RWPE1 (cell line): ENCODE measurements at regions not wholly inside any gene's neighbourhood (a gene's known extent, or its start where the extent isn't known, plus 50 kb on each side); places are given as distances from the start of the nearest gene placed in this dataset.

Source experiments
- CTCF ChIA-PET: fragments of 350-600 bp; sonication (Branson Sonifier 250); formaldehyde crosslinking; extraction: SDS; loops from one replicate; lab custom pipeline; 2021; lab: Yijun Ruan, JAX
- POLR2A ChIA-PET: fragments of 400-600 bp; formaldehyde crosslinking; extraction: SDS; loops from one replicate; lab custom pipeline; 2020; ENCODE audit warnings: antibody characterized with exemption; ENCODE audit not compliant: low non-redundant PET; lab: Yijun Ruan, JAX
- DNase-seq: peaks from one replicate; pipeline ENCODE4 v3.0.0; 2012; ENCODE audit warnings: low spot score
- H3K27ac ChIP-seq: fragments of 450-650 bp; 2 replicates; pipeline ENCODE4 v1.5.1; 2017
- TF ChIP-seq, protein P1 (sequence below): fragments of 450-650 bp; conservative IDR thresholded peaks from 2 replicates; pipeline ENCODE4 v1.5.1; 2017; ENCODE audit warnings: low read depth, mild to moderate bottlenecking

DNA sequence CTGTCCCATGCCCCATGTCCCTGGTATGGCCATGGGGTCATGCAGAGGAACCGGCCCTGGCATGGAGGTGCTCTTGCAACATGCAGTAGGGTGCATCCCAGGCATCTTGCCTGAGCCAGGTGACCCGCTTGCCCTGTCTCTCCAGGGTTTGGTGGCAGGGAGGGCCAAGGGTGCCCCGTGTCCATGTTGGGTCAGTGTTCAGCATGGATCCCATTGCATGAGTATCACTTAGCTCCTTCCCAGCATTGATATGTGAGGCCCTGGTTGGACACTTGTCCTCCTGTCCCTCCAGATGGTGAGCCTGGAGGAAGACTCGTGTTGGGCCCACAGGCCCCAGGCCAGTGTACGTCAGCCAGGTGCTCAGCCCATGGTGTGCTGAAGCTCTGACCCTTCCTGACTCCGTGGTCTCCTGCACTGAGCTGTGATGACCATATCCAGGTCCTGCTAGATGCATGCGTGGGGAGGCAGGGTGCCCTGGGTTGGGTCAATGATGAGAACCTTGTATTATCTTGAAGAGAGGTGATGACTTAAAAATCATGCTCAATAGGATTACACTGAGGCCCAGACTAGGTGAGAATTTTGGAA, 205.0 kb downstream of the UBE3A start:
- no peak overlapping the region for H3K27ac ChIP-seq
- DNase-seq, result no peak
- TF ChIP-seq, protein P1, sequence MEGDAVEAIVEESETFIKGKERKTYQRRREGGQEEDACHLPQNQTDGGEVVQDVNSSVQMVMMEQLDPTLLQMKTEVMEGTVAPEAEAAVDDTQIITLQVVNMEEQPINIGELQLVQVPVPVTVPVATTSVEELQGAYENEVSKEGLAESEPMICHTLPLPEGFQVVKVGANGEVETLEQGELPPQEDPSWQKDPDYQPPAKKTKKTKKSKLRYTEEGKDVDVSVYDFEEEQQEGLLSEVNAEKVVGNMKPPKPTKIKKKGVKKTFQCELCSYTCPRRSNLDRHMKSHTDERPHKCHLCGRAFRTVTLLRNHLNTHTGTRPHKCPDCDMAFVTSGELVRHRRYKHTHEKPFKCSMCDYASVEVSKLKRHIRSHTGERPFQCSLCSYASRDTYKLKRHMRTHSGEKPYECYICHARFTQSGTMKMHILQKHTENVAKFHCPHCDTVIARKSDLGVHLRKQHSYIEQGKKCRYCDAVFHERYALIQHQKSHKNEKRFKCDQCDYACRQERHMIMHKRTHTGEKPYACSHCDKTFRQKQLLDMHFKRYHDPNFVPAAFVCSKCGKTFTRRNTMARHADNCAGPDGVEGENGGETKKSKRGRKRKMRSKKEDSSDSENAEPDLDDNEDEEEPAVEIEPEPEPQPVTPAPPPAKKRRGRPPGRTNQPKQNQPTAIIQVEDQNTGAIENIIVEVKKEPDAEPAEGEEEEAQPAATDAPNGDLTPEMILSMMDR, result no peak
- CTCF ChIA-PET, result no interaction called here
- POLR2A ChIA-PET, result no interaction called here

DNA sequence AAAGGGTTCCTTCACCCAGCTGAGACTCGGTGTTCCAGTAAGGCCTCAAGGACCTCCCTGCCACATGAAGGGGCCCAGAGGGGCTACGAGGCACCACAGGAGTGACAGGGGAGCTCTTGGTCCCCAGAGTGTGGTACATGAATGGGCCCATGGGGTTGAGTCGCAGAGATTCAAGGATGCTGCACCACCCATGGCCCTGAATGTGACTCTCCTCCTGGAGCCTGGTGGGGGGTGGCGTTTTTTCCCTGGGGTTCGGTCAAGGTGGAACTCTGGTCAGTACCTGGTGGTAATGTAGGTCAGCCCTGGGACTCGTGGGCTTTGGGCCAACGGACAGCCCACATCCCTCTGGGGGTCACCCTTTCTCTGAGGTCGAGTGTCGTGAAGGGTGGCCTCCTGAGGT, 204.0 kb downstream of the UBE3A start:
- no peak for DNase-seq
- CTCF ChIA-PET, result no interaction called here
- TF ChIP-seq, protein P1, result no peak
- H3K27ac ChIP-seq, result no peak overlapping the region
- POLR2A ChIA-PET, result no interaction called here

DNA sequence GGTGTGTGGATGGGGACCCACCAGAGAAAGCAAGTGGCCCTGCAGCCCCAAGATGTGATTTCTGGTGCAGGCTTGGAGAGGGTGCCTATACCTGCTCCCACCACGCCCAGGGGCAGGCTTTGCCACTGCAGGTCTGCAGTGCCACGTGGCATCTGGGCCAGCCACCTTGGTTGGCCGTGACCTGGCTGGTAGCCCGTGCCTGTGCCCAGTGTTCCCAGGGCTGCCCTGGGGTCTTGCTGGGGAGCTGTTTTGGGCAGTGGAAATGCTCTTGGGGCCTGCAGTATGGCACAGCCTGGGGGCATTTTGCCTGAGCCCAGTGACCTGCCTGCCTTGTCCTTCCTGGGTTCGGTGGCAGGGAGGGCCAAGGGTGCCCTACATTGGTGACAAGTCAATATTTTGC, 203.4 kb downstream of the UBE3A start:
- DNase-seq, result no peak
- POLR2A ChIA-PET, result no interaction called here
- TF ChIP-seq, protein P1, result no peak
- H3K27ac ChIP-seq, result no peak overlapping the region
- CTCF ChIA-PET, result no interaction called here

DNA sequence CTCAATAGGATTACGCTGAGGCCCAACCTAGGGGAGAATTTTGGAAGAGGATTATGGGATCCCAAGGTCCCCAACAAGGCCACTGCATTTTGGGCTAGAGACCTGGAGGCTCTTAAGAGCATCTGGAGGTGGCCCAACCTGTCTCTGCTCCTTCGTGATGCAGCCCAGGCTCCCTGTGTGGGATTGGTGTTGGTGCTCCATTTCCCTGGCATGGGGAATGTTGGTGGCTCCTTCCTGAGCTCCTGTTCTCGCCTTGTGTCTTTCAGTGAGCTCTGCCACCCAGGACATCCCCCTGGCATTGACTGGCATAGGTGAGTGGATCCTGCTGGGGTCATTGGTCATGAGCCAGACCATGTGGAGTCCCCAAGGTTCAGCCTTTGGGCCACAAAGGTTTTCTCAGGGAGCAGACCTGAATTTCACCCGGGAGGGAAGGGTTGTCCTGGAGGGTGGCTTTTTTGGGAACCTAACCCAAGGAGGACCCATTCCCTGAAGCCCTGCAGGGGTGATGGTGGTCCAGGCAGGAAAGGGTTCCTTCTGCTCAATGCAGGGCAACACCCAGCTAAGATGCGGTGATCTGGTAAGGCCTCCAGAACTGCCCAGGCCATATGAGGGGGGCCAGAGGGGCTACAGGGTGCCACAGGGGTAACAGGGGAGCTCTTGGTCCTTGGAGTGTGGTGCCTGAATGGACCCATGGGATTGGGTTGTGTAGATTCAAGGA, 202.5 kb downstream of the UBE3A start:
- H3K27ac ChIP-seq, result no peak overlapping the region
- TF ChIP-seq, protein P1, result no peak
- no peak for DNase-seq
- ChIA-PET POLR2A (no interaction called here), CTCF (no interaction called here)

DNA sequence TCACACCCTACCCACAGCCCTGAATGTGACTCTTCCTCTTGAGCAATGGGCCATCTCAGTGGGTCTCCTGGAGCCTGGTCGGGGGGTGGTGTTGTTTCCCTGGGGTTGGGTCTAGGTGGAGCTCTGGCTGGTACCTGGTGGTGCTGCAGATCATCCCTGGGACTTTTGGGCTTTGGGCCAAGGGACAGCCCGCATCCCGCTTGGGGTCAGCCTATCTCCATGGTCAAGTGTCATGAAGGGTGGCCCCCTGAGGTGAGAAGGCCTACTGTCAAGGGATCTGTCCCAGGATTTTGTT, 202.0 kb downstream of the UBE3A start:
- no peak overlapping the region for H3K27ac ChIP-seq
- CTCF ChIA-PET, result no interaction called here
- DNase-seq, result no peak
- TF ChIP-seq, protein P1, result no peak
- POLR2A ChIA-PET, result no interaction called here

DNA sequence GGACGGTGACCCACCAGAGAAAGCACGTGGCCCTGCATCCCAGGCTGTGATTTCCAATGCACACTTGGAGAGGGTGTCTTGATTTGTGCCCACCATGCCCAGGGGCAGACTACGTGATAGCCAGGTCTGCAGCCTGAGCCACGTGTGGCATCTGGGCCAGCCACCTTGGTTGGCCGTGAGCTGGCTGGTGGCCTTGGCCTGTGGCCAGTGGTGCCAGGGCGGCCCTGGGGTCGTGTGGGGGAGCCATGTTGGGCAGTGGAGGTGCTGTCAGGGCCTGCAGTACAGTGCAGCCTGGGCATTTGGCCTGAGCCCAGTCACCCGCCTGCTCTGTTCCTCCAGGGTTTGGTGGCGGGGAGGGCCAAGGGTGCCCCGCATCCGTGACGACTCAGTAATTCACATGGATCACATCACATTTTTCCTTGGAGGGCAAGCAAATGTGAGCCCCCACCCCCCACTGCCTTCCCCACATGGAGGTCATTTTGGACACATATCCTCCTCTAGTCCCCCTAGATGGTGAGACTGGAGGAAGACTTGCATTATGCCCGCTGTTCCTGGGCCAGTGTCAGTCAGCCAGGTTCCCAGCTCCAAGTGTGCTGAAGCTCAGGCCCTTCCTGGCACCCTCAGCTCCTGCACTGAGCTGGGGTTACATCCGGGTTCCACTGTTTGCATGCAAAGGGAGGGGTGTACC, 201.4 kb downstream of the UBE3A start:
- POLR2A ChIA-PET, result no interaction called here
- CTCF ChIA-PET, result no interaction called here
- DNase-seq, result no peak
- H3K27ac ChIP-seq, result no peak overlapping the region
- TF ChIP-seq, protein P1, result no peak
